ENCODE measurements at regions not wholly inside any gene's neighbourhood (a gene's known extent, or its start where the extent isn't known, plus 50 kb on each side); places are given as distances from the start of the nearest gene placed in this dataset.

DNA sequence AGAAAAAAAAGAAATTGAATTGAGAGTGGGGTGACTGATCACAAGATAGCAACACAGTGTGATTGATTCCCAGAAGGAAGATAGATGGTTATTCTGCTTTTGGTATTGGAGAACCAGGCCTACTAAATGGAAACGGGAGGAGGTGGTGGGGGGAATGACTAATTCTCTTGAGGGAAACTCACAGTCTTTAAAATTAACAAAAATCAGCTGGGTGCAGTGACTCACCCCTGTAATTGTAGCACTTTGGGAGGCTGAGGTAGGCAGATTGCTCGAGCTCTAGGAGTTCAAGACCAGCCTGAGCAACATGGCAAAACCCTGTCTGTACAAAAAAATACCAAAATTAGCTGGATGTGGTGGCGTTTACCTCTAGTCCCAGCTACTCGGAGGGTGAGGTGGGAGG, 134.6 kb upstream of the PDE4B start:
- intact Hi-C loops (cut with micrococcal nuclease; ENCODE audit: unreplicated experiment), result no loop called here
- Histone ChIP-seq H3K4me3 (ENCODE audit: low read depth, low read length, poor library complexity, severe bottlenecking) (no peak overlapping the region), H3K36me3 (ENCODE audit: insufficient read depth, low read length, poor library complexity, severe bottlenecking) (no peaks in the 10 kb centered on the region), H3K4me1 (ENCODE audit: insufficient read depth, low read length, poor library complexity, severe bottlenecking) (no peaks in the 10 kb centered on the region), H3K27me3 (replicated peaks; ENCODE audit: insufficient read depth, low read depth, low read length, poor library complexity) (peaks cover 3% of the 10 kb centered on the region), H3K9me3 (ENCODE audit: low read depth, low read length, poor library complexity, severe bottlenecking) (no peaks in the 10 kb centered on the region), H3K27ac (ENCODE audit: low read depth, low read length, poor library complexity, severe bottlenecking) (no peak overlapping the region)
- CTCF ChIA-PET, result no interaction called here
- no TSS peak for BruUV-seq (replicated peaks)
- no peak for TF ChIP-seq EZH2 (IDR thresholded peaks at IDR 0.05; ENCODE audit: borderline replicate concordance, low read depth, low read length, poor library complexity, severe bottlenecking)
- TF ChIP-seq, protein P1, sequence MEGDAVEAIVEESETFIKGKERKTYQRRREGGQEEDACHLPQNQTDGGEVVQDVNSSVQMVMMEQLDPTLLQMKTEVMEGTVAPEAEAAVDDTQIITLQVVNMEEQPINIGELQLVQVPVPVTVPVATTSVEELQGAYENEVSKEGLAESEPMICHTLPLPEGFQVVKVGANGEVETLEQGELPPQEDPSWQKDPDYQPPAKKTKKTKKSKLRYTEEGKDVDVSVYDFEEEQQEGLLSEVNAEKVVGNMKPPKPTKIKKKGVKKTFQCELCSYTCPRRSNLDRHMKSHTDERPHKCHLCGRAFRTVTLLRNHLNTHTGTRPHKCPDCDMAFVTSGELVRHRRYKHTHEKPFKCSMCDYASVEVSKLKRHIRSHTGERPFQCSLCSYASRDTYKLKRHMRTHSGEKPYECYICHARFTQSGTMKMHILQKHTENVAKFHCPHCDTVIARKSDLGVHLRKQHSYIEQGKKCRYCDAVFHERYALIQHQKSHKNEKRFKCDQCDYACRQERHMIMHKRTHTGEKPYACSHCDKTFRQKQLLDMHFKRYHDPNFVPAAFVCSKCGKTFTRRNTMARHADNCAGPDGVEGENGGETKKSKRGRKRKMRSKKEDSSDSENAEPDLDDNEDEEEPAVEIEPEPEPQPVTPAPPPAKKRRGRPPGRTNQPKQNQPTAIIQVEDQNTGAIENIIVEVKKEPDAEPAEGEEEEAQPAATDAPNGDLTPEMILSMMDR (conservative IDR thresholded peaks at IDR 0.05; ENCODE audit: low read depth, low read length), result no peak
- peak; percentile 16 for DNase-seq (ENCODE audit: low spot score)
- POLR2A ChIA-PET (ENCODE audit: low non-redundant PET), result no interaction called here

DNA sequence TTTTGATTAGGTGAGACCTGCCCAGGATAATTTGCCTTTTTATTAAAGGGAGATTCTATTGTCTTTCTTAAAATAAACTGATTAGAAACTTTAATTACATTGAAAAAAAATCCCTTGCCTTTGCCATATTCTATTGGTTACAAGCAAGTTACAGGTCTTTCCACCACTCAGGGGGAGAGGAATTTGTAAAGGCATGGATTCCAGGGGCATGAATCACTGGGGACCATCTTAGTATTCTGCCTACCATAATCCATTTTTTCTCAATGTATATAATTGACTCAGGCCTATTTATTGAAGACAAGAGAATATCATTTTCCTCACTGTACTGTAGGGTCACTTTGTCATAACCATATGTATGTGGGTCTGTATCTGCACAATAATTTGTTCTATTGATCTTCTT, 124.3 kb upstream of the PDE4B start:
- Histone ChIP-seq H3K36me3 (ENCODE audit: insufficient read depth, low read length, poor library complexity, severe bottlenecking) (no peaks in the 10 kb centered on the region), H3K27ac (ENCODE audit: low read depth, low read length, poor library complexity, severe bottlenecking) (no peak overlapping the region), H3K9me3 (ENCODE audit: low read depth, low read length, poor library complexity, severe bottlenecking) (no peaks in the 10 kb centered on the region), H3K27me3 (replicated peaks; ENCODE audit: insufficient read depth, low read depth, low read length, poor library complexity) (no peaks in the 10 kb centered on the region), H3K4me3 (ENCODE audit: low read depth, low read length, poor library complexity, severe bottlenecking) (no peak overlapping the region), H3K4me1 (ENCODE audit: insufficient read depth, low read length, poor library complexity, severe bottlenecking) (no peaks in the 10 kb centered on the region)
- TF ChIP-seq, protein P1 (conservative IDR thresholded peaks at IDR 0.05; ENCODE audit: low read depth, low read length), result no peak
- TF ChIP-seq EZH2 (IDR thresholded peaks at IDR 0.05; ENCODE audit: borderline replicate concordance, low read depth, low read length, poor library complexity, severe bottlenecking), result no peak
- no TSS peak for BruUV-seq (replicated peaks)
- CTCF ChIA-PET, result no interaction called here
- DNase-seq (ENCODE audit: low spot score), result no peak
- intact Hi-C loops (cut with micrococcal nuclease; ENCODE audit: unreplicated experiment), result no loop called here
- POLR2A ChIA-PET (ENCODE audit: low non-redundant PET), result no interaction called here

DNA sequence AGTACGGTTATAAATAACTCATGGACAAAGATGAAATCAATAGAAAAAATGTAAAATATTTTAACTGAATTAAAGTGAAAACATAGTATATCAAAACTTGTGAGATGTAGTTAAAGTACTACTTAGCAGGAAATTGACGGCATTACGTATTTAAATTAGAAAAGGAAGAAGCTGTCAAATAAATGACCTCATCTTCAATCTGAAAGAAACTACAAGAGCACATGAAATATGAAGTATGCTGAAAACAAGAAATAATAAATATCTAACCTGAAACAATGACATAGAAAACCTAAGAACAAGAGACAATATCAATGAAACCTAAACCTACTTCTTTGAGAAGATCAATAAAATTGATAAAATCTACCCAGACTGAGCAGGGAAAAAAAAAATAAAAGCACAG, 122.2 kb upstream of the PDE4B start:
- CTCF ChIA-PET, result no interaction called here

More for the DNA sequence above, 122.2 kb upstream of the PDE4B start:
- H3K36me3 ChIP-seq (ENCODE audit: insufficient read depth, low read length, poor library complexity, severe bottlenecking), result no peaks in the 10 kb centered on the region
- H3K9me3 ChIP-seq (ENCODE audit: low read depth, low read length, poor library complexity, severe bottlenecking), result no peaks in the 10 kb centered on the region
- intact Hi-C loops (cut with micrococcal nuclease; ENCODE audit: unreplicated experiment), result no loop called here
- POLR2A ChIA-PET (ENCODE audit: low non-redundant PET), result no interaction called here
- H3K4me1 ChIP-seq (ENCODE audit: insufficient read depth, low read length, poor library complexity, severe bottlenecking), result no peaks in the 10 kb centered on the region
- TF ChIP-seq, protein P1 (conservative IDR thresholded peaks at IDR 0.05; ENCODE audit: low read depth, low read length), result no peak
- TF ChIP-seq EZH2 (IDR thresholded peaks at IDR 0.05; ENCODE audit: borderline replicate concordance, low read depth, low read length, poor library complexity, severe bottlenecking), result no peak
- H3K27ac ChIP-seq (ENCODE audit: low read depth, low read length, poor library complexity, severe bottlenecking), result no peak overlapping the region
- no TSS peak for BruUV-seq (replicated peaks)
- no peaks in the 10 kb centered on the region for H3K27me3 ChIP-seq (replicated peaks; ENCODE audit: insufficient read depth, low read depth, low read length, poor library complexity)
- no peak overlapping the region for H3K4me3 ChIP-seq (ENCODE audit: low read depth, low read length, poor library complexity, severe bottlenecking)
- DNase-seq (ENCODE audit: low spot score), result no peak

All from A673 (cell line).